SK-N-MC (cell line): ENCODE measurements at regions not wholly inside any gene's neighbourhood (a gene's known extent, or its start where the extent isn't known, plus 50 kb on each side); places are given as distances from the start of the nearest gene placed in this dataset.

Experiments used
- DNase-seq: peaks from one replicate; pipeline ENCODE4 v3.0.0-alpha.2; 2011; ENCODE audit warnings: low read depth, low spot score
- H3K27ac ChIP-seq: fragments of 200-600 bp; sonication (generic); 2 replicates; pipeline ENCODE4 v1.5.1; 2016; ENCODE audit warnings: mixed run types
- H3K36me3 ChIP-seq: fragments of 200-600 bp; sonication (generic); 2 replicates; pipeline ENCODE4 v1.6.1; 2017; ENCODE audit warnings: antibody characterized with exemption, low read length, mixed read lengths; ENCODE audit not compliant: insufficient read depth
- H3K4me3 ChIP-seq: fragments of 200-600 bp; sonication (generic); 2 replicates; pipeline ENCODE4 v1.5.1; 2016
- H3K9ac ChIP-seq: fragments of 200-600 bp; sonication (generic); 2 replicates; pipeline ENCODE4 v1.8.0; 2017; ENCODE audit warnings: mixed run types, mixed read lengths; ENCODE audit not compliant: insufficient read length
- H3K9me3 ChIP-seq: fragments of 200-600 bp; sonication (generic); 2 replicates; pipeline ENCODE4 v1.6.1; 2017; ENCODE audit warnings: low read depth, mild to moderate bottlenecking, antibody characterized with exemption, low read length, moderate library complexity, mixed read lengths
- EZH2 ChIP-seq: fragments of 200-600 bp; sonication (generic); IDR thresholded peaks from one replicate; pipeline ENCODE4 v1.6.1; 2017; ENCODE audit warnings: antibody characterized with exemption
- FOXP2 ChIP-seq: optimal IDR thresholded peaks from 2 replicates; pipeline ENCODE3; 2011; ENCODE audit warnings: mild to moderate bottlenecking, moderate library complexity; ENCODE audit not compliant: insufficient read depth; ENCODE audit errors: extremely low read length, control extremely low read depth
- POLR2AphosphoS5 ChIP-seq: IDR thresholded peaks from 2 replicates; pipeline ENCODE4 v1.6.1; 2012; ENCODE audit warnings: mild to moderate bottlenecking, low read depth, low read length, borderline replicate concordance

DNA sequence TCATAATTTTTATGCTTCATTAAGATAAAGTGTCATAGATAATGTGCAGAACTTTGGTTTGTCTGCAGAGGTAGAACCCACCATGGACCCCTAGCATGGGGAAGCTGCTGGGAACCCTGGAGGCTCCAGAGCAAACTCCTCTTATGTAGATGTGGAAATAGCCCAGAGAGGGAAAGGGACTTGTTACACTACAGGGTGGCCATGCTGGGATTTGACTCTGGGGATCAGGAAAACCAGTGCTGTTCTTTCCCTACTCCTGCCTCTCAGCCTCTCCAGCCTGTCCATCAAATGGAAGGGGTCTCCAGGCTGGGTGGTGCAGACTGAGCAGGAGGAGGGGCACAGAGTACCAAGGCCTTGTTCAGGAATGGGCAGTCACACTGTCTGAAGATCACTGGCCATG lies 54.2 kb downstream of the MSX1 start:
- no peaks in the 10 kb centered on the region for H3K36me3 ChIP-seq
- TF ChIP-seq FOXP2 (no peak), EZH2 (no peak), POLR2AphosphoS5 (no peak)
- H3K9ac ChIP-seq = no peak overlapping the region
- H3K4me3 ChIP-seq = no peak overlapping the region
- DNase-seq = no peak
- no peaks in the 10 kb centered on the region for H3K9me3 ChIP-seq
- H3K27ac ChIP-seq = no peak overlapping the region

DNA sequence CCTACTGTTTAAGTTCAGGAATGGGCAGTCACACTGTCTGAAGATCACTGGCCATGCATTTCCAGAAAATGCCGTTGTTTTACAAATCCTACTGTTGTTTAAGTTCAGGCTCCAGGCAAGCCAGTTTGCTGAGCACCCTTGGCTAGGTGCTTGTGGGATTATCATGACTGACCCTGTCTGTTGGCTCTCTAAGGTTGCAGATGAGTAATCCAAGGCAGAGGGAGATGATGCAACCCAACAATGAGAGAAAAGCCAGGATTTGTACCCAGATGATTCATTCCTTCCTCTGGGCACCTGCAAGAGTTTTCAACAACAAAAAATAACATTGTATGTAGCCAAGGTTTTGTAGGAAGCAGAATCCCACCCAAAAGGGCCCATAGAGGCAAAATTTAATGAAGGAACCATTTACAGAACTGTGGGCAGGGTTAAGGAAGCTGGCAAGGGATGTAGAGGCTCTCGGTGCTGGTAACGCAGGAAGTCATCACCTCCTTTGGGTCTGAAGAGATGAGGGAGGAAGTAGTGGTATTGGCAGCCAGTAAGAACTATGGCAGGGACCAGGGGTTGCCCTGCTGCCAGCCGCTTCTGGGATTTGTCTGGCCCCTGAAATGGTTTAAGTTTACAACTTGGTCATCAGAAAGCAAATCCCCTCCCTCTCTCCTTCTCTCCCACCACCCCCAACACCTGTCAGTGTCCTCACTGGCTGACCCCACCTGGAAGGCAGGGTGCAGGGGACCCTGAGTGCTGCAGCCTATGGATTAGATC lies 54.8 kb downstream of the MSX1 start:
- no peak overlapping the region for H3K27ac ChIP-seq
- no peaks in the 10 kb centered on the region for H3K36me3 ChIP-seq
- no peak overlapping the region for H3K9ac ChIP-seq
- DNase-seq = no peak
- H3K4me3 ChIP-seq = no peak overlapping the region
- no peaks in the 10 kb centered on the region for H3K9me3 ChIP-seq
- TF ChIP-seq EZH2 (no peak), FOXP2 (no peak), POLR2AphosphoS5 (no peak)

DNA sequence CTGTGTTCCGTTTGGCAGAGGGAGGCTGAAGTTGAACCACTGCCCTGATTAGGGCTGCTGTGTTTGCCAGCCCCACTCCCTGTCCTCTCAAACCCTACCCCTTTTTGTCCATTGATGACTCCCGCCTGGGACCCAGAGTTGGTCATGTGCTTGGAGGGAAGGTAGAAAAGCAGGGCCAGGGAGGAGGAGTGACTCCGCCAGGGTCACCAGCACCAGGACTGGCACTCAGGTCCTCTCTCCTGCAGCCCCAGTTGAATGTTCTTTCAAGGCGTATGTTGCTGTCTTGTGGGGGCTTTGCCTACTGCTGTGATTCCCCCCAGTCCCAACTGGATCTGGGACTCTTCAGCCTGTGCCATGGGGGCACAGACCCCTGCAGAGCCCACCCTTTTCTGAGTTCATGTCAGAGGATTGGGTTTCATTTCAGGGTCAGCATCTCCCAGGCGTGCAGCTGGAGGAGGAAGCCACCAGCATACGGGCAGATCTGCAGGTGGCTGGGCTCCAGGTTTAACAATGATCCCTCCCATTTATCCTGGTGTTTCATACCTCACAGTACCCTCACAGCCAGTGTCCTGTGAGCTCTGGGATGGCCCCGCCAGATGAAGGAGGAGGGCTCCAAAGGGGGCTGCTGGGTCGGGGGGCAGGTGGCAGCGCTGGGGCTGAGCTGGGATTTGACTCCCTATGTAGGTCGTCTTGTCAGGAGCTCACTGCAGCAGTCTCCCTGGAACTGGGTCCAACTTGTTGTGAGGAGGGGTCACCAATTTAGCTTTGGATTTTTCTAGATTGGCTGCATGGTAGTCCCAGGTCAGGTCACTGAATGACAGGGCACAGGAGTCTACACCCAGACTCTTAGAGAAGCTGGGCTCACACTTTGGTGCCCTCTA lies 55.7 kb downstream of the MSX1 start:
- H3K9ac ChIP-seq = no peak overlapping the region
- no peaks in the 10 kb centered on the region for H3K36me3 ChIP-seq
- TF ChIP-seq FOXP2 (no peak), POLR2AphosphoS5 (no peak), EZH2 (no peak)

DNA sequence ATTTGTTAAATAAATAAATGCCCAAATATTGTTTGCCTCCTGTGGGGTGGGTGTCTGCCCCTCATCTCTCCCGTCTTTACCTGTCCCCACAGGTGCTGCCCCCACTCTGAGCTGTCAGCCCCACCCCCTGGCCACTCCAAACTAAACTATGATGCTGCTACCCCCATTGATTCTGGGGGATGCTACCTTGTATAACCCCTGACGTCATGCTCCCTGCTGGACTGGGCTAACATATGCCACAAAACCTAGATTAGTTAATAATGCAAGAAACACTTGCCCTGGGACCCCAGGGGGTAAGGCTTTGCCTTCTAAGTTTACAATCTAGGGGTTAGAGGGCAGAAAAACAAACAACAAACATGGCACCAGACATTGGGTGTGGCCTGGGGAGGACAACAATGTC lies 58.6 kb downstream of the MSX1 start:
- no peaks in the 10 kb centered on the region for H3K36me3 ChIP-seq
- no peak overlapping the region for H3K27ac ChIP-seq
- H3K9ac ChIP-seq = no peak overlapping the region
- no peaks in the 10 kb centered on the region for H3K9me3 ChIP-seq
- DNase-seq = no peak
- no peak overlapping the region for H3K4me3 ChIP-seq
- TF ChIP-seq EZH2 = no peak
- no peak for TF ChIP-seq POLR2AphosphoS5

More for the DNA sequence above, 55.7 kb downstream of the MSX1 start:
- Histone ChIP-seq H3K27ac (no peak overlapping the region), H3K4me3 (no peak overlapping the region), H3K9me3 (no peaks in the 10 kb centered on the region)
- DNase-seq = no peak

DNA sequence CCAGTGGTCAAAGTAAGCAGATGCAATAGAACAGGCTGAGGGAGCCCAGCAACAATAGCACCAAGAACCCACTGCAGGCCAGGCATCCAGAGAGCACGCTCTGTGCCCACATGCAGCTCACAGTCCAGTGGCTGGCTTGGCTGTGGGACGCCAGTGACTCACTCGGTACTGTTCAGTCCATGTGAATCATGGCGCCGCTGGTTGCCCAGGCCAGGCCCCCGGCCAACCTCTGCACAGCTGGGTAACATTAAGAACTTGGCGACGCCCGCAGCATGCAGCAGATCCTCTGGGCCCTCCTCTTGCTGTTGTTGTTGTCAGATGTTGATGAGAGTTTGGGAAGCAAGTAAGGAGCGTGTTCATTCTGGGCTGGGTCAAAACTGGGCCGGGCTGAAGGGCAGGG lies 60.5 kb downstream of the MSX1 start:
- Histone ChIP-seq H3K4me3 (no peak overlapping the region), H3K9me3 (no peaks in the 10 kb centered on the region), H3K36me3 (no peaks in the 10 kb centered on the region), H3K9ac (no peak overlapping the region), H3K27ac (no peak overlapping the region)
- DNase-seq = no peak
- TF ChIP-seq POLR2AphosphoS5 (no peak), FOXP2 (no peak), EZH2 (no peak)

DNA sequence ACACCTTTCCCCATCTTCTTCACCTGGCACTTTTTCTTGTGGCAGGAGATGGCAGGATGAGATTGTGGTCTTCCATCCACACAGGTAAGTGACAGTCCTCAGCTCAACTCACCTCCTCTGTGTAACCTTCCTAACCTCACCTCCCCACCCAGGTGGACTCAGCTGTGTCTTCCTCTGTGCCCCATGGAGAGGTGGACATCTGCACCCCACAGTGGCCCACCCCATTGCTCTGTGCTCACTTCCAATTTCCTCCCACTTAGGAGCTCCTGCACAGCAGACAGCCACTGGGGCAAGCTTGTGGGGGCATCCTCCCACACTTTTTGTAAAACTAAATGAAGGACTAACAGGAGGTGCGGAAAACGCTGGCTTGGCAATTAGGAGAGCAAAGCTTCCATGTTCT lies 61.6 kb downstream of the MSX1 start:
- H3K36me3 ChIP-seq = no peaks in the 10 kb centered on the region
- no peak overlapping the region for H3K27ac ChIP-seq
- H3K4me3 ChIP-seq = no peak overlapping the region
- H3K9me3 ChIP-seq = no peaks in the 10 kb centered on the region
- no peak for DNase-seq
- TF ChIP-seq FOXP2 = no peak
- no peak for TF ChIP-seq EZH2
- no peak for TF ChIP-seq POLR2AphosphoS5
- no peak overlapping the region for H3K9ac ChIP-seq

DNA sequence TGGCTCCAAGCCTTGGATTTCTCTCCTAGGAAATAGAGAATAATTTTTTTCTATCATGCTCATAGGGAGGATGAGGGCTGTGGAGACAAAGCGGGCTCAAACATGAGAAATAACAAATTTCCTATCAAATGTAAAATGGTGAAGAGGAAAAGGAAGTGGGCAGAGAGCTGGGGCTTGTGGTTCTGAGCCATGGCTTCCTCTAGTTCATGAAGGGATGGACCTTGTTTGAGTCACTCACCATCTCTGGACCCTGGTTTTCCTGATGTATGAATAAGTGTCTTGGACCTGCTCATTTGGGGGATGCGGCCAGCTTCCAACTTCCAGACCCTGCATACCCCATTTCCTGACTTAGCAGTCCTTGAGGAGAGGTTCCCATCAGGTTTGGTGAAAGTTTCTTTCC lies 63.0 kb downstream of the MSX1 start:
- TF ChIP-seq POLR2AphosphoS5 = no peak
- TF ChIP-seq FOXP2 = no peak
- TF ChIP-seq EZH2 = no peak
- H3K27ac ChIP-seq = no peak overlapping the region
- no peaks in the 10 kb centered on the region for H3K36me3 ChIP-seq
- no peak overlapping the region for H3K9ac ChIP-seq
- no peaks in the 10 kb centered on the region for H3K9me3 ChIP-seq
- DNase-seq = no peak
- H3K4me3 ChIP-seq = no peak overlapping the region

DNA sequence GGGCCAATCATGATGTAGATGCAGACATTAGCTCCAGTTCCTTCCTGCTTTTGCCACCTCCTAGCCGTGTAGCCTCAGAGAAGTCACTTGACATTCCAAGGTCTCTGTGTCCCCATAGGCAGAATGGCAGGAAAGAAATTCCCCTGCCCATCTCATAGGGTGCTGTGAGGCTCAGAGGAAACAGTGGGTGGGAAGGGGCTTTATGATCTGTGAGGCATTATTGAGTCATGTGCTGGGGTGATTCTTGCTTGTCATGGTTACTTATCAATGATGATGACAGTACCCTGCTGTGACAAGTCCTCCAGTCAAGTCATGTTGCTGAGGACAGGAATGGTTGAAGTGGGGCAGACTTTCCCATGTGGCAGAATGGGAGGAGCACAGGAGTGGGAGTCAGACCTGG lies 63.7 kb downstream of the MSX1 start:
- Histone ChIP-seq H3K9me3 (no peaks in the 10 kb centered on the region), H3K27ac (no peak overlapping the region), H3K36me3 (no peaks in the 10 kb centered on the region), H3K9ac (no peak overlapping the region), H3K4me3 (no peak overlapping the region)
- TF ChIP-seq POLR2AphosphoS5 (no peak), FOXP2 (no peak), EZH2 (no peak)
- DNase-seq = no peak

DNA sequence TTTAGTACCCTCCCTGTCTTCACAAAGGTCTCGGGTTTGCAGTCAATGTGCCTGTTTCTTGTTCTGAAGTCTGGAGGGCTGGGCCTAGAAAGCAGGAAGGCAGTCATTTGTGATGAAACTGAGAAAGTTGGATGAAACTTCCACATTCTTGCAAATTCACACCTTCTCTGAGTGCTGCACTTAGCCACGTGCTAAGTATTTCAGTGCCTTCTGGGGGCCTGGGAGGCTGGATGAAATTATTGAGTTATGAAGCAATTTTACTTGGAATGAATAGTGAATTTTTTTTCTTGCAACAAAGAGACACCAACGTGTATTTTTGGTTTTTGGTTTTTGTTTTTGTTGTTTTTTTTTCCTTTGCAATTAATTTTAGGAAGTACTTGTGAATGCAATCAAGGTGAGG lies 71.2 kb downstream of the MSX1 start:
- H3K27ac ChIP-seq = no peak overlapping the region
- H3K9me3 ChIP-seq = no peaks in the 10 kb centered on the region
- no peaks in the 10 kb centered on the region for H3K36me3 ChIP-seq
- DNase-seq = no peak
- H3K4me3 ChIP-seq = no peak overlapping the region
- no peak overlapping the region for H3K9ac ChIP-seq
- TF ChIP-seq POLR2AphosphoS5 (no peak), EZH2 (no peak), FOXP2 (no peak)
